WTC11 (cell line): ENCODE measurements at regions not wholly inside any gene's neighbourhood (a gene's known extent, or its start where the extent isn't known, plus 50 kb on each side); places are given as distances from the start of the nearest gene placed in this dataset.

Source experiments
- ATAC-seq: fragments of 200-7000 bp; cut with Tn5 transposase; 2 replicates; pipeline ENCODE4 v1.10.0; 2021; ENCODE audit warnings: mild to moderate bottlenecking, moderate library complexity
- CTCF ChIA-PET: fragments of 300-600 bp; sonication (Branson Sonifier 250); formaldehyde crosslinking; loops from one replicate; lab custom pipeline; 2021; ENCODE audit warnings: antibody characterized with exemption; lab: Charles Lee
- POLR2A ChIA-PET: fragments of 350-600 bp; sonication (Branson Sonifier 250); formaldehyde crosslinking; loops from one replicate; lab custom pipeline; 2021; ENCODE audit warnings: antibody characterized with exemption; lab: Charles Lee
- DNase-seq: peaks from one replicate; pipeline ENCODE4 v3.0.0; 2021; ENCODE audit warnings: low spot score
- H3K27ac Mint-ChIP-seq: 2 replicates; pipeline ENCODE4 v1.8.0; 2021; ENCODE audit warnings: mixed read lengths
- H3K27me3 Mint-ChIP-seq: 2 replicates; pipeline ENCODE4 v1.8.0; 2021; ENCODE audit warnings: low read depth, mild to moderate bottlenecking, moderate library complexity, mixed read lengths
- H3K36me3 Mint-ChIP-seq: 2 replicates; pipeline ENCODE4 v1.8.0; 2021; ENCODE audit warnings: mixed read lengths
- H3K4me1 Mint-ChIP-seq: 2 replicates; pipeline ENCODE4 v1.8.0; 2022; ENCODE audit warnings: mixed read lengths
- H3K4me3 Mint-ChIP-seq: 2 replicates; pipeline ENCODE4 v1.8.0; 2021; ENCODE audit warnings: mild to moderate bottlenecking, moderate library complexity, mixed read lengths
- H3K9me3 Mint-ChIP-seq: 2 replicates; pipeline ENCODE4 v1.8.0; 2021; ENCODE audit warnings: mixed read lengths
- ATF3 ChIP-seq: sonication (generic); formaldehyde crosslinking; conservative IDR thresholded peaks from 2 replicates; pipeline ENCODE4 v1.8.1; 2022; ENCODE audit warnings: mild to moderate bottlenecking, missing genetic modification reagents
- CREB1 ChIP-seq: sonication (generic); formaldehyde crosslinking; IDR thresholded peaks from 2 replicates; pipeline ENCODE4 v1.8.0; 2023; ENCODE audit warnings: mild to moderate bottlenecking, missing genetic modification reagents
- EMX1 ChIP-seq: fragments of 250-450 bp; sonication (Bioruptor Pico); IDR thresholded peaks from 2 replicates; pipeline ENCODE4 v1.8.0; 2021; ENCODE audit warnings: mild to moderate bottlenecking
- GRHL2 ChIP-seq: fragments of 250-450 bp; sonication (Bioruptor Pico); IDR thresholded peaks from 2 replicates; pipeline ENCODE4 v1.8.0; 2022; ENCODE audit warnings: mild to moderate bottlenecking, moderate library complexity; ENCODE audit not compliant: insufficient replicate concordance, severe bottlenecking
- HMGA2 ChIP-seq: fragments of 250-450 bp; sonication (Bioruptor Pico); IDR thresholded peaks from 2 replicates; pipeline ENCODE4 v1.4.0; 2021; ENCODE audit warnings: mild to moderate bottlenecking, moderate library complexity
- MLX ChIP-seq: sonication (generic); formaldehyde crosslinking; IDR thresholded peaks from 2 replicates; pipeline ENCODE4 v1.8.1; 2023; ENCODE audit warnings: mild to moderate bottlenecking, missing genetic modification reagents, moderate library complexity
- NR2C2 ChIP-seq: sonication (generic); formaldehyde crosslinking; IDR thresholded peaks from 2 replicates; pipeline ENCODE4 v1.8.0; 2022; ENCODE audit warnings: mild to moderate bottlenecking, missing genetic modification reagents
- PRRX2 ChIP-seq: fragments of 250-450 bp; sonication (Bioruptor Pico); IDR thresholded peaks from 2 replicates; pipeline ENCODE4 v1.8.0; 2021; ENCODE audit warnings: mild to moderate bottlenecking
- RORB ChIP-seq: fragments of 250-450 bp; sonication (Bioruptor Pico); IDR thresholded peaks from 2 replicates; pipeline ENCODE4 v1.9.0; 2021; ENCODE audit warnings: mild to moderate bottlenecking
- SMAD4 ChIP-seq: sonication (generic); formaldehyde crosslinking; IDR thresholded peaks from 2 replicates; pipeline ENCODE4 v1.8.0; 2022; ENCODE audit warnings: mild to moderate bottlenecking, missing genetic modification reagents
- SOX15 ChIP-seq: fragments of 250-450 bp; sonication (Bioruptor Pico); IDR thresholded peaks from 2 replicates; pipeline ENCODE4 v1.9.0; 2021; ENCODE audit warnings: mild to moderate bottlenecking
- TEAD1 ChIP-seq: sonication (generic); formaldehyde crosslinking; IDR thresholded peaks from 2 replicates; pipeline ENCODE4 v1.8.0; 2022; ENCODE audit warnings: mild to moderate bottlenecking, missing genetic modification reagents
- TP53 ChIP-seq: sonication (generic); formaldehyde crosslinking; IDR thresholded peaks from 2 replicates; pipeline ENCODE4 v1.8.1; 2023; ENCODE audit warnings: mild to moderate bottlenecking, missing genetic modification reagents
- ZBTB43 ChIP-seq: sonication (generic); formaldehyde crosslinking; IDR thresholded peaks from 2 replicates; pipeline ENCODE4 v1.8.1; 2023; ENCODE audit warnings: mild to moderate bottlenecking, missing genetic modification reagents
- ZNF396 ChIP-seq: fragments of 250-450 bp; sonication (Bioruptor Pico); IDR thresholded peaks from 2 replicates; pipeline ENCODE4 v1.8.0; 2021; ENCODE audit warnings: mild to moderate bottlenecking, moderate library complexity, borderline replicate concordance
- ZNF425 ChIP-seq: fragments of 250-450 bp; sonication (Bioruptor Pico); conservative IDR thresholded peaks from 2 replicates; pipeline ENCODE4 v1.9.0; 2021; ENCODE audit warnings: mild to moderate bottlenecking
- TF ChIP-seq, protein P1 (sequence below): sonication (generic); formaldehyde crosslinking; conservative IDR thresholded peaks from 2 replicates; pipeline ENCODE4 v1.8.1; 2023; ENCODE audit warnings: mild to moderate bottlenecking, low read depth, missing genetic modification reagents, moderate library complexity
- TF ChIP-seq, protein P2 (sequence below): sonication (generic); formaldehyde crosslinking; IDR thresholded peaks from 2 replicates; pipeline ENCODE4 v1.8.0; 2022; ENCODE audit warnings: mild to moderate bottlenecking, missing genetic modification reagents
- TF ChIP-seq, protein P3 (sequence below): fragments of 250-450 bp; sonication (Bioruptor Pico); IDR thresholded peaks from 2 replicates; pipeline ENCODE4 v2.1.2; 2022; ENCODE audit warnings: mild to moderate bottlenecking, moderate library complexity
- TF ChIP-seq, protein P4 (sequence below): fragments of 250-450 bp; sonication (Bioruptor Pico); IDR thresholded peaks from 2 replicates; pipeline ENCODE4 v1.8.0; 2021; ENCODE audit warnings: mild to moderate bottlenecking

- TF ChIP-seq, protein P1, sequence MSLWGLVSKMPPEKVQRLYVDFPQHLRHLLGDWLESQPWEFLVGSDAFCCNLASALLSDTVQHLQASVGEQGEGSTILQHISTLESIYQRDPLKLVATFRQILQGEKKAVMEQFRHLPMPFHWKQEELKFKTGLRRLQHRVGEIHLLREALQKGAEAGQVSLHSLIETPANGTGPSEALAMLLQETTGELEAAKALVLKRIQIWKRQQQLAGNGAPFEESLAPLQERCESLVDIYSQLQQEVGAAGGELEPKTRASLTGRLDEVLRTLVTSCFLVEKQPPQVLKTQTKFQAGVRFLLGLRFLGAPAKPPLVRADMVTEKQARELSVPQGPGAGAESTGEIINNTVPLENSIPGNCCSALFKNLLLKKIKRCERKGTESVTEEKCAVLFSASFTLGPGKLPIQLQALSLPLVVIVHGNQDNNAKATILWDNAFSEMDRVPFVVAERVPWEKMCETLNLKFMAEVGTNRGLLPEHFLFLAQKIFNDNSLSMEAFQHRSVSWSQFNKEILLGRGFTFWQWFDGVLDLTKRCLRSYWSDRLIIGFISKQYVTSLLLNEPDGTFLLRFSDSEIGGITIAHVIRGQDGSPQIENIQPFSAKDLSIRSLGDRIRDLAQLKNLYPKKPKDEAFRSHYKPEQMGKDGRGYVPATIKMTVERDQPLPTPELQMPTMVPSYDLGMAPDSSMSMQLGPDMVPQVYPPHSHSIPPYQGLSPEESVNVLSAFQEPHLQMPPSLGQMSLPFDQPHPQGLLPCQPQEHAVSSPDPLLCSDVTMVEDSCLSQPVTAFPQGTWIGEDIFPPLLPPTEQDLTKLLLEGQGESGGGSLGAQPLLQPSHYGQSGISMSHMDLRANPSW (CRISPR knock-in tag), result no peak
- TF ChIP-seq, protein P2, sequence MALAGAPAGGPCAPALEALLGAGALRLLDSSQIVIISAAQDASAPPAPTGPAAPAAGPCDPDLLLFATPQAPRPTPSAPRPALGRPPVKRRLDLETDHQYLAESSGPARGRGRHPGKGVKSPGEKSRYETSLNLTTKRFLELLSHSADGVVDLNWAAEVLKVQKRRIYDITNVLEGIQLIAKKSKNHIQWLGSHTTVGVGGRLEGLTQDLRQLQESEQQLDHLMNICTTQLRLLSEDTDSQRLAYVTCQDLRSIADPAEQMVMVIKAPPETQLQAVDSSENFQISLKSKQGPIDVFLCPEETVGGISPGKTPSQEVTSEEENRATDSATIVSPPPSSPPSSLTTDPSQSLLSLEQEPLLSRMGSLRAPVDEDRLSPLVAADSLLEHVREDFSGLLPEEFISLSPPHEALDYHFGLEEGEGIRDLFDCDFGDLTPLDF, result no peak
- TF ChIP-seq TP53 (no peak), ZNF425 (no peak), RORB (no peak), PRRX2 (CRISPR knock-in tag) (no peak), GRHL2 (CRISPR knock-in tag) (no peak), CREB1 (CRISPR knock-in tag) (no peak)
- TF ChIP-seq, protein P3, sequence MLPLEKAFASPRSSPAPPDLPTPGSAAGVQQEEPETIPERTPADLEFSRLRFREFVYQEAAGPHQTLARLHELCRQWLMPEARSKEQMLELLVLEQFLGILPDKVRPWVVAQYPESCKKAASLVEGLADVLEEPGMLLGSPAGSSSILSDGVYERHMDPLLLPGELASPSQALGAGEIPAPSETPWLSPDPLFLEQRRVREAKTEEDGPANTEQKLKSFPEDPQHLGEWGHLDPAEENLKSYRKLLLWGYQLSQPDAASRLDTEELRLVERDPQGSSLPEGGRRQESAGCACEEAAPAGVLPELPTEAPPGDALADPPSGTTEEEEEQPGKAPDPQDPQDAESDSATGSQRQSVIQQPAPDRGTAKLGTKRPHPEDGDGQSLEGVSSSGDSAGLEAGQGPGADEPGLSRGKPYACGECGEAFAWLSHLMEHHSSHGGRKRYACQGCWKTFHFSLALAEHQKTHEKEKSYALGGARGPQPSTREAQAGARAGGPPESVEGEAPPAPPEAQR (CRISPR knock-in tag), result no peak
- H3K4me3 Mint-ChIP-seq, result no peak overlapping the region
- H3K27me3 Mint-ChIP-seq, result no peaks in the 10 kb centered on the region
- POLR2A ChIA-PET, result no interaction called here
- no peak overlapping the region for H3K27ac Mint-ChIP-seq
- ATAC-seq, result peak; percentile 44
- peaks cover 51% of the 10 kb centered on the region for H3K4me1 Mint-ChIP-seq
- H3K9me3 Mint-ChIP-seq, result peaks cover 3% of the 10 kb centered on the region; the same call in 1 of the 2 replicates
- no peaks in the 10 kb centered on the region for H3K36me3 Mint-ChIP-seq
- CTCF ChIA-PET, result interaction anchor here (0.8 to 1.1 kb wide), 3 partner anchors 52 to 198 kb away, joined by 3 read pairs; no protein-coding TSS in a partner anchor
- DNase-seq, result no peak
Observed at GRCh38 chr20:6914986-6915385, 147.5 kb downstream of the BMP2 start.

DNA sequence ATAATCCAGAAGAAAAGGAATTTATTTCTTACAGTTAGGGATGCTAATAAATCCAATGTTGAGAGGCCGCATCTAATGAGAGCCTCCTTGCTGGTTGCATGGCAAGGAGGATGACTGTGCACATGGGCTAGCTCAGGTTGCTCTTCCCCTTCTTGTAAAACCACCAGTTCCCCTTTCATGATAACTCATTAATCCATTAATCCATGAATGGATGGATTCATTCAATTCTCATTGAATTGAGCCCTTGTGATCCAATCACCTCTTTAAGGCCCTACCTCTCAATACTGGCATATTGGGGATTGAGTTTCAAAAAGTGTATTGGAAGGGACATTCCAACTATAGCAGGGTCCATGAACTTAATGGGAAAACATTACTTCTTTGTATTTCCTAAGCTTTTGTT, 149.5 kb downstream of the BMP2 start:
- TF ChIP-seq TEAD1 (CRISPR knock-in tag) (no peak), ZBTB43 (no peak), GRHL2 (CRISPR knock-in tag) (no peak), HMGA2 (no peak), MLX (CRISPR knock-in tag) (no peak), SMAD4 (CRISPR knock-in tag) (no peak), SOX15 (no peak), ZNF396 (CRISPR knock-in tag) (no peak), EMX1 (CRISPR knock-in tag) (no peak), NR2C2 (CRISPR knock-in tag) (no peak), ATF3 (no peak)
- TF ChIP-seq, protein P4, sequence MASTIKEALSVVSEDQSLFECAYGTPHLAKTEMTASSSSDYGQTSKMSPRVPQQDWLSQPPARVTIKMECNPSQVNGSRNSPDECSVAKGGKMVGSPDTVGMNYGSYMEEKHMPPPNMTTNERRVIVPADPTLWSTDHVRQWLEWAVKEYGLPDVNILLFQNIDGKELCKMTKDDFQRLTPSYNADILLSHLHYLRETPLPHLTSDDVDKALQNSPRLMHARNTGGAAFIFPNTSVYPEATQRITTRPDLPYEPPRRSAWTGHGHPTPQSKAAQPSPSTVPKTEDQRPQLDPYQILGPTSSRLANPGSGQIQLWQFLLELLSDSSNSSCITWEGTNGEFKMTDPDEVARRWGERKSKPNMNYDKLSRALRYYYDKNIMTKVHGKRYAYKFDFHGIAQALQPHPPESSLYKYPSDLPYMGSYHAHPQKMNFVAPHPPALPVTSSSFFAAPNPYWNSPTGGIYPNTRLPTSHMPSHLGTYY (CRISPR knock-in tag), result no peak
- ChIA-PET CTCF (no interaction called here), POLR2A (no interaction called here)
- no peak for ATAC-seq
- Mint-ChIP-seq H3K4me1 (peaks cover 38% of the 10 kb centered on the region), H3K27ac (no peak overlapping the region), H3K36me3 (no peaks in the 10 kb centered on the region), H3K9me3 (peaks cover 3% of the 10 kb centered on the region; the same call in 1 of the 2 replicates), H3K4me3 (no peak overlapping the region), H3K27me3 (no peaks in the 10 kb centered on the region)
- no peak for DNase-seq
